ENCODE measurements at regions not wholly inside any gene's neighbourhood (a gene's known extent, or its start where the extent isn't known, plus 50 kb on each side); places are given as distances from the start of the nearest gene placed in this dataset.

GRCh38 chr2:82158150-82158549, 1853.6 kb upstream of the LRRTM1 start:
- H4K20me1 ChIP-seq (ENCODE audit: insufficient read depth, low read length) = no peaks in the 10 kb centered on the region
- no peaks in the 10 kb centered on the region for H3K9me2 ChIP-seq (replicated peaks; ENCODE audit: insufficient read depth, low read length)
- no peak overlapping the region for H3K4me2 ChIP-seq (ENCODE audit: low read depth, low read length)
- no peaks in the 10 kb centered on the region for H3K79me2 ChIP-seq (ENCODE audit: low read length)
- TF ChIP-seq EZH2 (optimal IDR thresholded peaks at IDR 0.05; ENCODE audit: low read depth, low read length) (no peak), CTCF (IDR thresholded peaks at IDR 0.05; ENCODE audit: low read length) (no peak)
- no peak overlapping the region for H3K4me3 ChIP-seq (ENCODE audit: low read length)
- no peaks in the 10 kb centered on the region for H3K9me3 ChIP-seq (replicated peaks; ENCODE audit: insufficient read depth, low read length)
- no peaks in the 10 kb centered on the region for H3K36me3 ChIP-seq (replicated peaks; ENCODE audit: insufficient read depth, low read length)
- H2AFZ ChIP-seq (ENCODE audit: low read length) = no peak overlapping the region
- DNase-seq = no peak
- no peaks in the 10 kb centered on the region for H3K4me1 ChIP-seq (ENCODE audit: low read length)
- no peaks in the 10 kb centered on the region for H3F3A ChIP-seq (ENCODE audit: insufficient read depth, low read length)
- no peak overlapping the region for H3K9ac ChIP-seq (ENCODE audit: low read length)
- H3K27ac ChIP-seq (ENCODE audit: low read length) = no peak overlapping the region
- no peaks in the 10 kb centered on the region for H3K27me3 ChIP-seq (replicated peaks; ENCODE audit: insufficient read depth, low read length)

- H3K4me2 ChIP-seq (ENCODE audit: low read depth, low read length) = no peak overlapping the region
- H3K4me3 ChIP-seq (ENCODE audit: low read length) = no peak overlapping the region
- H4K20me1 ChIP-seq (ENCODE audit: insufficient read depth, low read length) = no peaks in the 10 kb centered on the region
- DNase-seq = no peak
- no peaks in the 10 kb centered on the region for H3K79me2 ChIP-seq (ENCODE audit: low read length)
- no peaks in the 10 kb centered on the region for H3K9me2 ChIP-seq (replicated peaks; ENCODE audit: insufficient read depth, low read length)
- H3K4me1 ChIP-seq (ENCODE audit: low read length) = no peaks in the 10 kb centered on the region
- H3K27me3 ChIP-seq (replicated peaks; ENCODE audit: insufficient read depth, low read length) = no peaks in the 10 kb centered on the region
- H3K9me3 ChIP-seq (replicated peaks; ENCODE audit: insufficient read depth, low read length) = no peaks in the 10 kb centered on the region
- H2AFZ ChIP-seq (ENCODE audit: low read length) = no peak overlapping the region
- TF ChIP-seq CTCF (IDR thresholded peaks at IDR 0.05; ENCODE audit: low read length) (no peak), EZH2 (optimal IDR thresholded peaks at IDR 0.05; ENCODE audit: low read depth, low read length) (no peak), EZH2phosphoT487 (IDR thresholded peaks at IDR 0.05; ENCODE audit: low read length) (no peak)
- no peaks in the 10 kb centered on the region for H3F3A ChIP-seq (ENCODE audit: insufficient read depth, low read length)
- H3K27ac ChIP-seq (ENCODE audit: low read length) = no peak overlapping the region
- no peak overlapping the region for H3K9ac ChIP-seq (ENCODE audit: low read length)
- H3K36me3 ChIP-seq (replicated peaks; ENCODE audit: insufficient read depth, low read length) = no peaks in the 10 kb centered on the region
Observed at GRCh38 chr2:82155469-82155868, 1850.9 kb upstream of the LRRTM1 start.

GRCh38 chr2:82143343-82143742, 1838.8 kb upstream of the LRRTM1 start:
- Histone ChIP-seq H3K79me2 (ENCODE audit: low read length) (no peaks in the 10 kb centered on the region), H3K4me2 (ENCODE audit: low read depth, low read length) (no peak overlapping the region), H3F3A (ENCODE audit: insufficient read depth, low read length) (no peaks in the 10 kb centered on the region), H3K9ac (ENCODE audit: low read length) (no peak overlapping the region), H3K27ac (ENCODE audit: low read length) (no peak overlapping the region), H4K20me1 (ENCODE audit: insufficient read depth, low read length) (no peaks in the 10 kb centered on the region), H3K4me1 (ENCODE audit: low read length) (no peaks in the 10 kb centered on the region), H3K27me3 (replicated peaks; ENCODE audit: insufficient read depth, low read length) (no peaks in the 10 kb centered on the region), H3K36me3 (replicated peaks; ENCODE audit: insufficient read depth, low read length) (no peaks in the 10 kb centered on the region), H2AFZ (ENCODE audit: low read length) (no peak overlapping the region), H3K4me3 (ENCODE audit: low read length) (no peak overlapping the region), H3K9me2 (replicated peaks; ENCODE audit: insufficient read depth, low read length) (no peaks in the 10 kb centered on the region), H3K9me3 (replicated peaks; ENCODE audit: insufficient read depth, low read length) (no peaks in the 10 kb centered on the region)
- TF ChIP-seq EZH2 (optimal IDR thresholded peaks at IDR 0.05; ENCODE audit: low read depth, low read length) (no peak), CTCF (IDR thresholded peaks at IDR 0.05; ENCODE audit: low read length) (no peak), EZH2phosphoT487 (IDR thresholded peaks at IDR 0.05; ENCODE audit: low read length) (no peak)
- no peak for DNase-seq
